SH-SY5Y (cell line): ENCODE measurements at regions not wholly inside any gene's neighbourhood (a gene's known extent, or its start where the extent isn't known, plus 50 kb on each side); places are given as distances from the start of the nearest gene placed in this dataset.

Experiments
- GATA2 ChIP-seq: IDR thresholded peaks from 2 replicates; pipeline ENCODE4 v1.6.1; 2011; ENCODE audit warnings: mild to moderate bottlenecking, low read depth, low read length
- GATA3 ChIP-seq: IDR thresholded peaks from 2 replicates; pipeline ENCODE4 v1.6.1; 2011; ENCODE audit warnings: low read depth, mild to moderate bottlenecking, low read length, moderate library complexity

DNA sequence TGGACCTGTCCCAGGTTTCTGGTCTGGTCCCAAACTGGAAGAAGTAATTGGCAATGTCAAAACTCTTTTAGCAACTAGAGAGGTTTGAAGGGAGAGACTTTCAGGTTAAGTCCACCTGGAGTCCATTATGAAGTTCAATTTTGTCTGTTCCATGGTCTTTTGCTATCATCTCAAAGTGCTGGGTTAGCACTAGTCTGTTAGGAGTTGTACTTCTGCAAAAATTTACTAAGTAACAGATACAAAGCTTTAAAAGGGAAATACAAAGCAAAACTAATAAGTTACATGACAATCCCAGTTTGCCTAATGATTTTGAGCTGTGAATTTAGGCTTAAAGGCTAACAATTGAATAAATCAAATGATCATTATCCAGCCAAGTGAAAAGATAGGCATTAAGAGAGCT, 643.9 kb downstream of the C12orf50 start:
- TF ChIP-seq GATA2 (no peak), GATA3 (no peak)
